ENCODE measurements at regions not wholly inside any gene's neighbourhood (a gene's known extent, or its start where the extent isn't known, plus 50 kb on each side); places are given as distances from the start of the nearest gene placed in this dataset.
"Not testable (repeated sequence)": the region's sequence is repeated elsewhere in the genome, so short reads cannot be mapped to it uniquely, and the experiment has no call there.

GRCh38 chr13:40356011-40356410, 310.4 kb downstream of the FOXO1 start:
- no peak for TF ChIP-seq EZH2 (IDR thresholded peaks at IDR 0.05; ENCODE audit: low read length)
- TF ChIP-seq CTCF (optimal IDR thresholded peaks at IDR 0.05 in 1 of 3, IDR thresholded peaks at IDR 0.05 in 1 of 3, conservative IDR thresholded peaks at IDR 0.05 in 1 of 3; ENCODE audit: extremely low read depth in 1 of 3, insufficient read depth in 2 of 3, low read length in 3 of 3) = no peak
- FAIRE-seq (no peak), DNase-seq (ENCODE audit: low read depth, low spot score) (no peak)
- Histone ChIP-seq H3K27me3 (ENCODE audit: control insufficient read depth, extremely low read depth, insufficient read depth, low read length) (no peaks in the 10 kb centered on the region), H3K27ac (ENCODE audit: control insufficient read depth, insufficient read depth, low read length) (no peak overlapping the region), H3K4me2 (ENCODE audit: control insufficient read depth, extremely low read depth, insufficient read depth, low read depth, low read length) (no peak overlapping the region), H2AFZ (ENCODE audit: control insufficient read depth, low read length) (no peak overlapping the region), H3K4me3 (ENCODE audit: control insufficient read depth in 2 of 3, extremely low read depth in 1 of 3, insufficient read depth in 2 of 3, low read depth in 1 of 3, low read length in 3 of 3) (no peak overlapping the region), H3K9ac (ENCODE audit: control insufficient read depth, extremely low read depth, insufficient read depth, low read length) (no peak overlapping the region), H3K9me3 (ENCODE audit: control insufficient read depth, low read depth, low read length) (no peaks in the 10 kb centered on the region), H3K9me1 (ENCODE audit: control insufficient read depth, extremely low read depth, insufficient read depth, low read length) (no peaks in the 10 kb centered on the region), H3K79me2 (ENCODE audit: control insufficient read depth, insufficient read depth, low read length) (no peaks in the 10 kb centered on the region), H3K4me1 (ENCODE audit: control insufficient read depth, extremely low read depth, insufficient read depth, low read length) (no peaks in the 10 kb centered on the region), H4K20me1 (ENCODE audit: control insufficient read depth, extremely low read depth, insufficient read depth, low read length) (no peaks in the 10 kb centered on the region), H3K36me3 (ENCODE audit: control insufficient read depth in 2 of 2, extremely low read depth in 1 of 2, insufficient read depth in 2 of 2, low read length in 2 of 2) (no peaks in the 10 kb centered on the region)
- dilution Hi-C loops (cut with MboI; ENCODE audit: extremely low pct_ligation_motif_present, low sequenced_read_pairs) = no loop called here

GRCh38 chr13:40356458-40356857, 310.0 kb downstream of the FOXO1 start:
- H3K27ac ChIP-seq (ENCODE audit: control insufficient read depth, insufficient read depth, low read length); H3K4me3 ChIP-seq (ENCODE audit: control insufficient read depth in 2 of 3, extremely low read depth in 1 of 3, insufficient read depth in 2 of 3, low read depth in 1 of 3, low read length in 3 of 3); H3K9me1 ChIP-seq (ENCODE audit: control insufficient read depth, extremely low read depth, insufficient read depth, low read length); H3K4me1 ChIP-seq (ENCODE audit: control insufficient read depth, extremely low read depth, insufficient read depth, low read length); H3K79me2 ChIP-seq (ENCODE audit: control insufficient read depth, insufficient read depth, low read length); H3K9me3 ChIP-seq (ENCODE audit: control insufficient read depth, low read depth, low read length); H3K27me3 ChIP-seq (ENCODE audit: control insufficient read depth, extremely low read depth, insufficient read depth, low read length); H3K4me2 ChIP-seq (ENCODE audit: control insufficient read depth, extremely low read depth, insufficient read depth, low read depth, low read length); H2AFZ ChIP-seq (ENCODE audit: control insufficient read depth, low read length); H3K9ac ChIP-seq (ENCODE audit: control insufficient read depth, extremely low read depth, insufficient read depth, low read length); H4K20me1 ChIP-seq (ENCODE audit: control insufficient read depth, extremely low read depth, insufficient read depth, low read length); DNase-seq (ENCODE audit: low read depth, low spot score); dilution Hi-C loops (cut with MboI; ENCODE audit: extremely low pct_ligation_motif_present, low sequenced_read_pairs); H3K36me3 ChIP-seq (ENCODE audit: control insufficient read depth in 2 of 2, extremely low read depth in 1 of 2, insufficient read depth in 2 of 2, low read length in 2 of 2); FAIRE-seq: not testable (repeated sequence)

GRCh38 chr13:40362502-40362901, 303.9 kb downstream of the FOXO1 start:
- H3K4me1 ChIP-seq (ENCODE audit: control insufficient read depth, extremely low read depth, insufficient read depth, low read length) = no peaks in the 10 kb centered on the region
- H2AFZ ChIP-seq (ENCODE audit: control insufficient read depth, low read length) = no peak overlapping the region
- no peak overlapping the region for H3K9ac ChIP-seq (ENCODE audit: control insufficient read depth, extremely low read depth, insufficient read depth, low read length)
- H3K79me2 ChIP-seq (ENCODE audit: control insufficient read depth, insufficient read depth, low read length) = no peaks in the 10 kb centered on the region
- no peak overlapping the region for H3K4me2 ChIP-seq (ENCODE audit: control insufficient read depth, extremely low read depth, insufficient read depth, low read depth, low read length)
- no peaks in the 10 kb centered on the region for H3K36me3 ChIP-seq (ENCODE audit: control insufficient read depth in 2 of 2, extremely low read depth in 1 of 2, insufficient read depth in 2 of 2, low read length in 2 of 2)
- no peak for TF ChIP-seq EZH2 (IDR thresholded peaks at IDR 0.05; ENCODE audit: low read length)
- no peak for TF ChIP-seq CTCF (optimal IDR thresholded peaks at IDR 0.05 in 1 of 3, IDR thresholded peaks at IDR 0.05 in 1 of 3, conservative IDR thresholded peaks at IDR 0.05 in 1 of 3; ENCODE audit: extremely low read depth in 1 of 3, insufficient read depth in 2 of 3, low read length in 3 of 3)
- FAIRE-seq (no peak), DNase-seq (ENCODE audit: low read depth, low spot score) (no peak)
- no peaks in the 10 kb centered on the region for H3K9me1 ChIP-seq (ENCODE audit: control insufficient read depth, extremely low read depth, insufficient read depth, low read length)
- no peaks in the 10 kb centered on the region for H4K20me1 ChIP-seq (ENCODE audit: control insufficient read depth, extremely low read depth, insufficient read depth, low read length)
- no peaks in the 10 kb centered on the region for H3K27me3 ChIP-seq (ENCODE audit: control insufficient read depth, extremely low read depth, insufficient read depth, low read length)
- H3K27ac ChIP-seq (ENCODE audit: control insufficient read depth, insufficient read depth, low read length) = no peak overlapping the region
- H3K9me3 ChIP-seq (ENCODE audit: control insufficient read depth, low read depth, low read length) = no peaks in the 10 kb centered on the region
- dilution Hi-C loops (cut with MboI; ENCODE audit: extremely low pct_ligation_motif_present, low sequenced_read_pairs) = no loop called here
- H3K4me3 ChIP-seq (ENCODE audit: control insufficient read depth in 2 of 3, extremely low read depth in 1 of 3, insufficient read depth in 2 of 3, low read depth in 1 of 3, low read length in 3 of 3) = no peak overlapping the region

Measured in keratinocyte (primary cell).